ENCODE measurements at regions not wholly inside any gene's neighbourhood (a gene's known extent, or its start where the extent isn't known, plus 50 kb on each side); places are given as distances from the start of the nearest gene placed in this dataset.
A peak's percentile ranks its signal among the peaks of the same experiment; 100 is the strongest.
"Not testable (repeated sequence)": the region's sequence is repeated elsewhere in the genome, so short reads cannot be mapped to it uniquely, and the experiment has no call there.

GRCh38 chr5:50343715-50344114, 97.4 kb downstream of the EMB start:
- DNase-seq: no peak

- DNase-seq: no peak
Observed at GRCh38 chr5:50340757-50341156, 100.3 kb downstream of the EMB start.

- not testable (repeated sequence) for DNase-seq
Observed at GRCh38 chr5:50330633-50331032, 110.5 kb downstream of the EMB start.

GRCh38 chr5:50328193-50328729, 112.8 kb downstream of the EMB start:
- no peak for DNase-seq

- DNase-seq: peak; percentile 42
Observed at GRCh38 chr5:50325237-50325832, 115.8 kb downstream of the EMB start.

- DNase-seq: no peak
Observed at GRCh38 chr5:50320131-50320749, 120.8 kb downstream of the EMB start.

- no peak for DNase-seq
Observed at GRCh38 chr5:50318220-50318619, 122.9 kb downstream of the EMB start.

- DNase-seq: not testable (repeated sequence)
Observed at GRCh38 chr5:50306488-50306887, 134.6 kb downstream of the EMB start.

- DNase-seq: no peak
Observed at GRCh38 chr5:50302815-50303490, 138.1 kb downstream of the EMB start.

- no peak for DNase-seq
Observed at GRCh38 chr5:50301756-50302155, 139.3 kb downstream of the EMB start.

GRCh38 chr5:50300878-50301277, 140.2 kb downstream of the EMB start:
- DNase-seq: no peak

GRCh38 chr5:50299896-50300295, 141.2 kb downstream of the EMB start:
- DNase-seq: no peak

- no peak for DNase-seq
Observed at GRCh38 chr5:50292735-50293394, 148.2 kb downstream of the EMB start.

GRCh38 chr5:50280461-50280860, 160.6 kb downstream of the EMB start:
- DNase-seq: not testable (repeated sequence)

All from suppressor macrophage treated with lipopolysaccharide for 4 hours (primary cell).